IMR-90 (cell line): ENCODE measurements at regions not wholly inside any gene's neighbourhood (a gene's known extent, or its start where the extent isn't known, plus 50 kb on each side); places are given as distances from the start of the nearest gene placed in this dataset.
"Not testable (repeated sequence)": the region's sequence is repeated elsewhere in the genome, so short reads cannot be mapped to it uniquely, and the experiment has no call there.

Source experiments
- ATAC-seq: fragments of 200-7000 bp; cut with Tn5 transposase; 2 replicates; pipeline ENCODE4 v1.9.1; 2020; ENCODE audit warnings: low read depth, mild to moderate bottlenecking, moderate library complexity
- BruUV-seq: library from RNA; stranded (reverse); fragments of 400-500 nt; replicated peaks from 2 replicates; lab custom pipeline; 2021; lab: Mats Ljungman, UMichigan
- CTCF ChIA-PET: fragments of 300-600 bp; formaldehyde crosslinking; extraction: SDS; loops from one replicate; lab custom pipeline; 2021; ENCODE audit warnings: antibody characterized with exemption; lab: Yijun Ruan, JAX
- POLR2A ChIA-PET: fragments of 300-600 bp; sonication (Branson Sonifier 250); formaldehyde crosslinking; loops from one replicate; lab custom pipeline; 2022; ENCODE audit warnings: antibody characterized with exemption; ENCODE audit not compliant: unreplicated experiment; lab: Charles Lee
- DNase-seq: peaks from one replicate; pipeline ENCODE4 v3.0.0; 2013
- H2AFZ ChIP-seq: replicated peaks from 2 replicates; pipeline ENCODE3; 2013; ENCODE audit warnings: low read length, mild to moderate bottlenecking; ENCODE audit not compliant: poor library complexity
- H2AK5ac ChIP-seq: 2 replicates; pipeline ENCODE4 v1.6.1; 2013; ENCODE audit warnings: low read depth, low read length, inconsistent platforms
- H2AK9ac ChIP-seq: replicated peaks from 2 replicates; pipeline ENCODE3; 2013; ENCODE audit warnings: mild to moderate bottlenecking, low read depth, low read length, moderate library complexity; ENCODE audit not compliant: poor library complexity
- H2BK120ac ChIP-seq: 2 replicates; pipeline ENCODE4 v1.6.1; 2013; ENCODE audit warnings: low read depth, low read length, inconsistent platforms
- H2BK15ac ChIP-seq: 3 replicates; pipeline ENCODE4 v1.6.1; 2013; ENCODE audit warnings: low read depth, low read length, inconsistent platforms
- H2BK20ac ChIP-seq: 2 replicates; pipeline ENCODE4 v1.6.1; 2013; ENCODE audit warnings: low read depth, mild to moderate bottlenecking, inconsistent platforms, low read length, moderate library complexity
- H2BK5ac ChIP-seq: 2 replicates; pipeline ENCODE4 v1.6.1; 2013; ENCODE audit warnings: mild to moderate bottlenecking, low read depth, low read length, inconsistent platforms; ENCODE audit not compliant: poor library complexity, severe bottlenecking
- H3K14ac ChIP-seq: replicated peaks from 2 replicates; pipeline ENCODE4 v1.6.1; 2013; ENCODE audit warnings: low read depth, low read length, inconsistent platforms
- H3K18ac ChIP-seq: 2 replicates; pipeline ENCODE4 v1.6.1; 2013; ENCODE audit warnings: low read depth, low read length, control low read depth
- H3K23ac ChIP-seq: 2 replicates; pipeline ENCODE4 v1.6.1; 2013; ENCODE audit warnings: low read depth, low read length, inconsistent platforms
- H3K27ac ChIP-seq: 2 replicates; pipeline ENCODE4 v1.5.1; 2013; ENCODE audit warnings: mild to moderate bottlenecking, control low read depth, low read length; ENCODE audit not compliant: insufficient read depth
- H3K27me3 ChIP-seq: 2 replicates; pipeline ENCODE4 v1.6.1; 2013; ENCODE audit warnings: low read length; ENCODE audit not compliant: control insufficient read depth, insufficient read depth
- H3K36me3 ChIP-seq: 2 replicates; pipeline ENCODE4 v1.6.1; 2013; ENCODE audit warnings: low read length, mixed read lengths; ENCODE audit not compliant: control insufficient read depth, insufficient read depth
- H3K4ac ChIP-seq: 2 replicates; pipeline ENCODE4 v1.6.1; 2013; ENCODE audit warnings: low read depth, low read length, inconsistent platforms
- H3K4me1 ChIP-seq: 2 replicates; pipeline ENCODE4 v1.6.1; 2013; ENCODE audit warnings: low read length, mixed read lengths; ENCODE audit not compliant: control insufficient read depth, insufficient read depth
- H3K4me2 ChIP-seq: 2 replicates; pipeline ENCODE4 v1.6.1; 2013; ENCODE audit warnings: low read depth, mild to moderate bottlenecking, control low read depth, low read length, moderate library complexity
- H3K4me3 ChIP-seq: 2 replicates; pipeline ENCODE4 v1.5.1; 2013; ENCODE audit warnings: low read depth, mild to moderate bottlenecking, control low read depth, low read length, moderate library complexity; ENCODE audit not compliant: insufficient read depth
- H3K56ac ChIP-seq: 2 replicates; pipeline ENCODE4 v1.6.1; 2013; ENCODE audit warnings: low read length, inconsistent platforms; ENCODE audit not compliant: insufficient read depth; ENCODE audit errors: extremely low read depth
- H3K79me1 ChIP-seq, 2 experiments: 2 replicates each; pipeline ENCODE4 v1.6.1; 2013; ENCODE audit warnings: low read length in 2 of 2, inconsistent platforms in 1 of 2, low read depth in 1 of 2
- H3K9ac ChIP-seq: 2 replicates; pipeline ENCODE4 v1.6.1; 2013; ENCODE audit warnings: low read depth, low read length, control low read depth
- H3K9me1 ChIP-seq: 2 replicates; pipeline ENCODE4 v1.6.1; 2013; ENCODE audit warnings: low read length, inconsistent platforms; ENCODE audit not compliant: insufficient read depth
- H3K9me3 ChIP-seq: 2 replicates; pipeline ENCODE4 v1.6.1; 2013; ENCODE audit warnings: low read length; ENCODE audit not compliant: control insufficient read depth, insufficient read depth
- H4K20me1 ChIP-seq: 2 replicates; pipeline ENCODE4 v1.6.1; 2013; ENCODE audit warnings: low read length, inconsistent platforms; ENCODE audit not compliant: insufficient read depth
- H4K5ac ChIP-seq: 2 replicates; pipeline ENCODE4 v1.6.1; 2013; ENCODE audit warnings: mild to moderate bottlenecking, low read depth, low read length, control low read depth
- H4K8ac ChIP-seq, 2 experiments: 2 replicates each; pipeline ENCODE4 v1.6.1; 2013; ENCODE audit warnings: low read depth in 2 of 2, low read length in 2 of 2, control low read depth in 1 of 2, inconsistent platforms in 1 of 2
- H4K91ac ChIP-seq: 2 replicates; pipeline ENCODE4 v1.6.1; 2013; ENCODE audit warnings: low read depth, low read length, inconsistent platforms; ENCODE audit not compliant: insufficient read depth
- WGBS, 2 experiments: methylation state at CpG; one replicate each; pipeline versions ENCODE4 v1.1.5 to v1.1.7; 2013; ENCODE audit warnings: missing lambda C conversion rate in 2 of 2; ENCODE audit not compliant: insufficient read length in 1 of 2; ENCODE audit errors: extremely low coverage in 2 of 2; 5-methylcytosine and 5-hydroxymethylcytosine counted together
- dilution Hi-C: fragments of 300-500 bp; cut with HindIII; formaldehyde crosslinking; loops from one replicate; pipeline ENCODE4 v1.14.3; 2018; ENCODE audit warnings: low sequenced_read_pairs; ENCODE audit not compliant: unreplicated experiment
- in situ Hi-C: fragments of 300-500 bp; cut with MboI; formaldehyde crosslinking; loops from 3 replicates; pipeline ENCODE4 v1.14.3; 2019; ENCODE audit warnings: low sequenced_read_pairs, inconsistent platforms, mixed read lengths
- intact Hi-C: fragments of 100-400 bp; cut with micrococcal nuclease; formaldehyde crosslinking; loops from 2 replicates; pipeline ENCODE4 v1.10.0; 2022

GRCh38 chrX:125154288-125155257 lies 165.1 kb upstream of the TEX13C start:
- H3K4ac ChIP-seq, H3K36me3 ChIP-seq, POLR2A ChIA-PET, H3K18ac ChIP-seq, H4K8ac ChIP-seq, H3K27me3 ChIP-seq, H3K9me3 ChIP-seq, H4K91ac ChIP-seq, H3K79me1 ChIP-seq, BruUV-seq, H2BK15ac ChIP-seq, H4K5ac ChIP-seq, H3K4me2 ChIP-seq, H2BK20ac ChIP-seq, H3K23ac ChIP-seq, H3K14ac ChIP-seq, DNase-seq, H3K27ac ChIP-seq, H4K20me1 ChIP-seq, H3K4me3 ChIP-seq, H2AK5ac ChIP-seq, intact Hi-C loops, ATAC-seq, H2AK9ac ChIP-seq, H2BK5ac ChIP-seq, H3K9ac ChIP-seq, H3K56ac ChIP-seq, dilution Hi-C loops, in situ Hi-C loops, H2AFZ ChIP-seq, CTCF ChIA-PET, H2BK120ac ChIP-seq, H3K9me1 ChIP-seq, H3K4me1 ChIP-seq: not testable (repeated sequence)
- WGBS, 2 experiments = no CpG with 5 or more reads among the region's 32 CpGs

- ATAC-seq, H3K9ac ChIP-seq, H2AK5ac ChIP-seq, H3K27me3 ChIP-seq, DNase-seq, H3K36me3 ChIP-seq, H2AK9ac ChIP-seq, H3K18ac ChIP-seq, H3K27ac ChIP-seq, H3K56ac ChIP-seq, H2AFZ ChIP-seq, H3K4ac ChIP-seq, intact Hi-C loops, H4K91ac ChIP-seq, POLR2A ChIA-PET, H3K4me2 ChIP-seq, H4K20me1 ChIP-seq, H3K79me1 ChIP-seq, H3K9me1 ChIP-seq, H3K4me1 ChIP-seq, H2BK20ac ChIP-seq, H3K23ac ChIP-seq, BruUV-seq, H2BK5ac ChIP-seq, H3K9me3 ChIP-seq, H3K4me3 ChIP-seq, H2BK15ac ChIP-seq, in situ Hi-C loops, CTCF ChIA-PET, H4K5ac ChIP-seq, dilution Hi-C loops, H3K14ac ChIP-seq, H2BK120ac ChIP-seq, H4K8ac ChIP-seq: not testable (repeated sequence)
- WGBS, 2 experiments = 80% methylated on average over 4 of the region's 41 CpGs; no CpG with 5 or more reads in 1 of the 2 experiments
Measured at GRCh38 chrX:125155296-125156033, 164.2 kb upstream of the TEX13C start.
